Gastroesophageal sphincter (tissue), 4 donors: ENCODE measurements at regions not wholly inside any gene's neighbourhood (a gene's known extent, or its start where the extent isn't known, plus 50 kb on each side); places are given as distances from the start of the nearest gene placed in this dataset.

Experiments
- ATAC-seq: fragments of 150-250 bp; one replicate; pipeline ENCODE4 v1.9.1; 2016; ENCODE audit warnings: mild to moderate bottlenecking, moderate library complexity
- H3K27ac ChIP-seq, 4 donors: fragments of 200-600 bp; sonication (generic) in 3 of 4; 1 replicate in 3 of 4; 2 replicates in 1 of 4; pipeline ENCODE4 v1.5.1; 2016 to 2019
- H3K27me3 ChIP-seq: fragments of 200-600 bp; sonication (generic); one replicate; pipeline ENCODE4 v1.5.1; 2019
- H3K36me3 ChIP-seq, 2 donors: fragments of 200-600 bp; sonication (generic); one replicate each; pipeline ENCODE4 v1.5.1; 2019; ENCODE audit warnings: control low read depth in 1 of 2
- H3K4me1 ChIP-seq, 3 donors: fragments of 200-600 bp; sonication (generic); 1 replicate in 2 of 3; 2 replicates in 1 of 3; pipeline ENCODE4 v1.5.1; 2016 to 2019; ENCODE audit warnings: control low read depth in 2 of 3
- H3K4me3 ChIP-seq, 2 donors: fragments of 200-600 bp; sonication (generic); one replicate each; pipeline ENCODE4 v1.5.1; 2019; ENCODE audit warnings: mild to moderate bottlenecking in 1 of 2, moderate library complexity in 1 of 2
- H3K9me3 ChIP-seq, 3 donors: fragments of 200-600 bp; sonication (generic); one replicate each; pipeline ENCODE4 v1.5.1; 2017 to 2019; ENCODE audit warnings: control low read depth in 2 of 3
- CTCF ChIP-seq, 4 experiments: fragments of 200-600 bp in 2 of 4; fragments of 450-650 bp in 2 of 4; sonication (generic) in 1 of 4; IDR thresholded peaks; one replicate each; pipeline ENCODE4 v1.5.1; 2017 to 2019; ENCODE audit warnings: antibody characterized with exemption in 4 of 4, mild to moderate bottlenecking in 2 of 4, moderate library complexity in 2 of 4
- EP300 ChIP-seq: sonication (generic); formaldehyde crosslinking; IDR thresholded peaks from one replicate; pipeline ENCODE4 v1.6.1; 2017; ENCODE audit warnings: antibody characterized with exemption, mild to moderate bottlenecking
- POLR2A ChIP-seq, 2 donors: fragments of 450-650 bp; IDR thresholded peaks; one replicate each; pipeline ENCODE4 v1.6.1; 2017; ENCODE audit warnings: antibody characterized with exemption in 2 of 2, mild to moderate bottlenecking in 2 of 2, moderate library complexity in 1 of 2
- POLR2AphosphoS5 ChIP-seq: sonication (generic); formaldehyde crosslinking; IDR thresholded peaks from one replicate; pipeline ENCODE4 v1.6.1; 2017; ENCODE audit warnings: antibody characterized with exemption
- WGBS, 2 donors: methylation state at CpG; one replicate each; pipeline ENCODE4 v1.1.5; 2018; ENCODE audit warnings: low coverage in 1 of 2; 5-methylcytosine and 5-hydroxymethylcytosine counted together

GRCh38 chr13:47268270-47268669, 371.4 kb upstream of the HTR2A start:
- no peak overlapping the region for H3K4me3 ChIP-seq
- no peak for ATAC-seq
- H3K27me3 ChIP-seq = no peaks in the 10 kb centered on the region
- H3K9me3 ChIP-seq = peaks cover 0 to 3% (median 0%) of the 10 kb centered on the region in 3 donors
- 96 to 98% methylated on average over 2 of the region's 2 CpGs for WGBS, 2 donors
- no peaks in the 10 kb centered on the region for H3K36me3 ChIP-seq
- TF ChIP-seq EP300 = no peak
- TF ChIP-seq POLR2AphosphoS5 = no peak
- TF ChIP-seq POLR2A (IDR thresholded peaks at IDR 0.05) = no peak
- no peak for TF ChIP-seq CTCF (IDR thresholded peaks at IDR 0.05)
- no peaks in the 10 kb centered on the region for H3K4me1 ChIP-seq
- H3K27ac ChIP-seq = no peak overlapping the region

GRCh38 chr13:47258384-47258783, 361.5 kb upstream of the HTR2A start:
- Histone ChIP-seq H3K27me3 (no peaks in the 10 kb centered on the region), H3K4me1 (no peaks in the 10 kb centered on the region), H3K27ac (no peak overlapping the region), H3K36me3 (no peaks in the 10 kb centered on the region), H3K9me3 (peaks cover 0 to 7% (median 0%) of the 10 kb centered on the region in 3 donors), H3K4me3 (no peak overlapping the region)
- TF ChIP-seq EP300 = no peak
- no peak for TF ChIP-seq POLR2A (IDR thresholded peaks at IDR 0.05)
- no peak for TF ChIP-seq POLR2AphosphoS5
- ATAC-seq = no peak
- 0 to 50% methylated on average over 1 to 2 of the region's 2 CpGs for WGBS, 2 donors

GRCh38 chr13:47256618-47257017, 359.8 kb upstream of the HTR2A start:
- Histone ChIP-seq H3K27me3 (no peaks in the 10 kb centered on the region), H3K36me3 (no peaks in the 10 kb centered on the region), H3K9me3 (no peaks in the 10 kb centered on the region), H3K4me3 (no peak overlapping the region), H3K27ac (no peak overlapping the region), H3K4me1 (no peaks in the 10 kb centered on the region)
- TF ChIP-seq POLR2A (IDR thresholded peaks at IDR 0.05) (no peak), CTCF (IDR thresholded peaks at IDR 0.05) (no peak), EP300 (no peak), POLR2AphosphoS5 (no peak)
- no peak for ATAC-seq
- 9 to 43% methylated on average over 1 of the region's 1 CpG for WGBS, 2 donors

GRCh38 chr13:47252627-47253026, 355.8 kb upstream of the HTR2A start:
- Histone ChIP-seq H3K27ac (no peak overlapping the region), H3K4me3 (no peak overlapping the region), H3K36me3 (no peaks in the 10 kb centered on the region), H3K9me3 (no peaks in the 10 kb centered on the region), H3K4me1 (peaks cover 0 to 13% (median 0%) of the 10 kb centered on the region in 3 donors), H3K27me3 (no peaks in the 10 kb centered on the region)
- WGBS, 2 donors = 100% methylated on average over 1 of the region's 1 CpG
- TF ChIP-seq EP300 = no peak
- TF ChIP-seq CTCF (IDR thresholded peaks at IDR 0.05) = no peak
- TF ChIP-seq POLR2AphosphoS5 = no peak
- no peak for TF ChIP-seq POLR2A (IDR thresholded peaks at IDR 0.05)
- ATAC-seq = no peak

- no peak for TF ChIP-seq CTCF (IDR thresholded peaks at IDR 0.05)
- TF ChIP-seq POLR2A (IDR thresholded peaks at IDR 0.05) = no peak
- TF ChIP-seq POLR2AphosphoS5 = no peak
- no peak for TF ChIP-seq EP300
- peaks cover 0 to 13% (median 0%) of the 10 kb centered on the region in 3 donors for H3K4me1 ChIP-seq
- H3K9me3 ChIP-seq = no peaks in the 10 kb centered on the region
- no peaks in the 10 kb centered on the region for H3K27me3 ChIP-seq
- WGBS, 2 donors = 85% methylated on average over 4 of the region's 4 CpGs
- no peak overlapping the region for H3K4me3 ChIP-seq
- no peak overlapping the region for H3K27ac ChIP-seq
- no peaks in the 10 kb centered on the region for H3K36me3 ChIP-seq
- ATAC-seq = no peak
Observed at GRCh38 chr13:47251771-47252170, 354.9 kb upstream of the HTR2A start.
